A549 (cell line): ENCODE measurements at regions not wholly inside any gene's neighbourhood (a gene's known extent, or its start where the extent isn't known, plus 50 kb on each side); places are given as distances from the start of the nearest gene placed in this dataset.

Source experiments
- CBX8 ChIP-seq: fragments of 200-600 bp; sonication (generic); IDR thresholded peaks from 2 replicates; pipeline ENCODE4 v1.6.1; 2016
- CEBPB ChIP-seq, 2 experiments: fragments of >200 bp in 1 of 2; sonication (Bioruptor Twin) in 1 of 2; formaldehyde crosslinking in 1 of 2; IDR thresholded peaks; 2 replicates each; pipeline ENCODE4 v1.6.1; 2012 to 2016
- CHD2 ChIP-seq: fragments of 150-350 bp; IDR thresholded peaks from 2 replicates; pipeline ENCODE4 v1.6.1; 2014; ENCODE audit warnings: low read length; ENCODE audit not compliant: partially characterized antibody
- CTCF ChIP-seq: fragments of >200 bp; sonication (Bioruptor Twin); formaldehyde crosslinking; IDR thresholded peaks from 3 replicates; pipeline ENCODE4 v1.5.1; 2016
- MAZ ChIP-seq: fragments of 150-350 bp; IDR thresholded peaks from 2 replicates; pipeline ENCODE4 v1.6.1; 2014; ENCODE audit warnings: antibody characterized with exemption, low read depth, low read length, borderline replicate concordance
- MYC ChIP-seq: IDR thresholded peaks from 2 replicates; pipeline ENCODE4 v1.6.1; 2012; ENCODE audit warnings: mild to moderate bottlenecking, inconsistent platforms, low read length, improper control_type of control experiment, borderline replicate concordance
- POLR2A ChIP-seq: IDR thresholded peaks from 2 replicates; pipeline ENCODE4 v1.6.1; 2012; ENCODE audit warnings: mild to moderate bottlenecking, low read length
- RAD21 ChIP-seq, 2 experiments: fragments of >200 bp in 1 of 2; sonication (Bioruptor Twin) in 1 of 2; formaldehyde crosslinking in 1 of 2; IDR thresholded peaks in 1 of 2; conservative IDR thresholded peaks in 1 of 2; 2 replicates in 1 of 2; 3 replicates in 1 of 2; pipeline ENCODE4 v1.6.1; 2012 to 2018; ENCODE audit warnings: inconsistent platforms in 1 of 2
- RFX5 ChIP-seq: fragments of 450-650 bp; IDR thresholded peaks from 2 replicates; pipeline ENCODE4 v1.7.1; 2014; ENCODE audit warnings: antibody characterized with exemption, mild to moderate bottlenecking, moderate library complexity
- SMC3 ChIP-seq: fragments of >200 bp; sonication (Bioruptor Twin); formaldehyde crosslinking; IDR thresholded peaks from 3 replicates; pipeline ENCODE4 v1.6.1; 2018; ENCODE audit warnings: inconsistent platforms
- ZFP36 ChIP-seq: fragments of 450-650 bp; IDR thresholded peaks from 2 replicates; pipeline ENCODE4 v1.6.1; 2014; ENCODE audit warnings: borderline replicate concordance; ENCODE audit not compliant: partially characterized antibody
- TF ChIP-seq, protein P1 (sequence below): fragments of 200-600 bp; sonication (generic); IDR thresholded peaks from 2 replicates; pipeline ENCODE4 v1.6.1; 2016; ENCODE audit warnings: antibody characterized with exemption, mild to moderate bottlenecking, moderate library complexity

GRCh38 chr3:197363553-197364409 lies 65.4 kb upstream of the DLG1 start:
- TF ChIP-seq MYC = no peak
- TF ChIP-seq, protein P1, sequence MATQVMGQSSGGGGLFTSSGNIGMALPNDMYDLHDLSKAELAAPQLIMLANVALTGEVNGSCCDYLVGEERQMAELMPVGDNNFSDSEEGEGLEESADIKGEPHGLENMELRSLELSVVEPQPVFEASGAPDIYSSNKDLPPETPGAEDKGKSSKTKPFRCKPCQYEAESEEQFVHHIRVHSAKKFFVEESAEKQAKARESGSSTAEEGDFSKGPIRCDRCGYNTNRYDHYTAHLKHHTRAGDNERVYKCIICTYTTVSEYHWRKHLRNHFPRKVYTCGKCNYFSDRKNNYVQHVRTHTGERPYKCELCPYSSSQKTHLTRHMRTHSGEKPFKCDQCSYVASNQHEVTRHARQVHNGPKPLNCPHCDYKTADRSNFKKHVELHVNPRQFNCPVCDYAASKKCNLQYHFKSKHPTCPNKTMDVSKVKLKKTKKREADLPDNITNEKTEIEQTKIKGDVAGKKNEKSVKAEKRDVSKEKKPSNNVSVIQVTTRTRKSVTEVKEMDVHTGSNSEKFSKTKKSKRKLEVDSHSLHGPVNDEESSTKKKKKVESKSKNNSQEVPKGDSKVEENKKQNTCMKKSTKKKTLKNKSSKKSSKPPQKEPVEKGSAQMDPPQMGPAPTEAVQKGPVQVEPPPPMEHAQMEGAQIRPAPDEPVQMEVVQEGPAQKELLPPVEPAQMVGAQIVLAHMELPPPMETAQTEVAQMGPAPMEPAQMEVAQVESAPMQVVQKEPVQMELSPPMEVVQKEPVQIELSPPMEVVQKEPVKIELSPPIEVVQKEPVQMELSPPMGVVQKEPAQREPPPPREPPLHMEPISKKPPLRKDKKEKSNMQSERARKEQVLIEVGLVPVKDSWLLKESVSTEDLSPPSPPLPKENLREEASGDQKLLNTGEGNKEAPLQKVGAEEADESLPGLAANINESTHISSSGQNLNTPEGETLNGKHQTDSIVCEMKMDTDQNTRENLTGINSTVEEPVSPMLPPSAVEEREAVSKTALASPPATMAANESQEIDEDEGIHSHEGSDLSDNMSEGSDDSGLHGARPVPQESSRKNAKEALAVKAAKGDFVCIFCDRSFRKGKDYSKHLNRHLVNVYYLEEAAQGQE = no peak
- TF ChIP-seq POLR2A = no peak
- TF ChIP-seq ZFP36 = no peak
- no peak for TF ChIP-seq CTCF
- no peak for TF ChIP-seq SMC3
- no peak for TF ChIP-seq RFX5
- TF ChIP-seq CHD2 = no peak
- TF ChIP-seq CEBPB (IDR thresholded peaks at IDR 0.05) = no peak
- TF ChIP-seq RAD21 (conservative IDR thresholded peaks at IDR 0.05 in 1 of 2, IDR thresholded peaks at IDR 0.05 in 1 of 2) = no peak
- no peak for TF ChIP-seq CBX8
- no peak for TF ChIP-seq MAZ
